K562 (cell line): ENCODE measurements at regions not wholly inside any gene's neighbourhood (a gene's known extent, or its start where the extent isn't known, plus 50 kb on each side); places are given as distances from the start of the nearest gene placed in this dataset.

ENCODE experiments used
- ATAC-seq: fragments of 200-7000 bp; cut with Tn5 transposase; 3 replicates; pipeline ENCODE4 v1.9.1; 2020; ENCODE audit warnings: moderate library complexity
- BruUV-seq: library from RNA; stranded (reverse); fragments of 400-500 nt; replicated peaks from 2 replicates; lab custom pipeline; 2021; lab: Mats Ljungman, UMichigan
- CTCF ChIA-PET: fragments of 300-600 bp; formaldehyde crosslinking; extraction: SDS; loops from one replicate; lab custom pipeline; 2021; ENCODE audit warnings: low intra/inter-chr PET ratio; lab: Yijun Ruan, JAX
- POLR2A ChIA-PET: fragments of 300-600, 350-650 bp; sonication (Branson Sonifier 250); formaldehyde crosslinking; extraction: SDS; loops from one replicate; lab custom pipeline; 2021; ENCODE audit warnings: antibody characterized with exemption, inconsistent platforms; lab: Yijun Ruan, JAX
- DNase-seq, 4 experiments: peaks; one replicate each; pipeline versions ENCODE4 v3.0.0 to v3.0.0-alpha.2; 2011 to 2018; ENCODE audit warnings: low spot score in 3 of 4, mixed read lengths in 3 of 4; ENCODE audit errors: extremely low read depth in 1 of 4
- FAIRE-seq: peaks from 2 replicates; lab custom pipeline; 2011; peaks lifted over from hg19 to GRCh38; lab: Jason Lieb, UNC
- H2AFZ ChIP-seq: 2 replicates; pipeline ENCODE4 v1.6.0; 2011; ENCODE audit warnings: low read depth, low read length, control low read depth, inconsistent platforms
- H3K27ac ChIP-seq: fragments of 200-600 bp; 3 replicates; pipeline ENCODE4 v1.8.0; 2011; ENCODE audit warnings: low read depth, mild to moderate bottlenecking, control low read depth, inconsistent platforms, low read length, moderate library complexity, mixed read lengths; ENCODE audit errors: extremely low read depth
- H3K27me3 ChIP-seq, 2 experiments: fragments of 300-600 bp in 1 of 2; 2 replicates in 1 of 2; 3 replicates in 1 of 2; pipeline versions ENCODE4 v1.6.0 to v1.8.0; 2011; ENCODE audit warnings: inconsistent platforms in 2 of 2, low read length in 2 of 2, mild to moderate bottlenecking in 1 of 2, mixed read lengths in 1 of 2, moderate library complexity in 1 of 2; ENCODE audit not compliant: control insufficient read depth in 2 of 2, insufficient read depth in 2 of 2
- H3K36me3 ChIP-seq: fragments of 300-600 bp; 3 replicates; pipeline ENCODE4 v1.8.0; 2011; ENCODE audit warnings: mild to moderate bottlenecking, low read length, inconsistent platforms; ENCODE audit not compliant: control insufficient read depth, insufficient read depth
- H3K4me1 ChIP-seq, 2 experiments: fragments of 200-600 bp in 1 of 2; replicated peaks in 1 of 2; 2 replicates in 1 of 2; 3 replicates in 1 of 2; pipeline versions ENCODE4 v1.5.1 to v1.8.0; 2011; ENCODE audit warnings: inconsistent platforms in 2 of 2, low read length in 2 of 2, mild to moderate bottlenecking in 1 of 2, mixed read lengths in 1 of 2, moderate library complexity in 1 of 2; ENCODE audit not compliant: control insufficient read depth in 2 of 2, insufficient read depth in 2 of 2
- H3K4me2 ChIP-seq: 2 replicates; pipeline ENCODE4 v1.6.1; 2011; ENCODE audit warnings: low read length, control low read depth, inconsistent platforms, mixed read lengths; ENCODE audit not compliant: insufficient read depth
- H3K4me3 ChIP-seq: fragments of 200-600 bp; sonication (generic), shearing (Covaris generic); 2 replicates; pipeline ENCODE4 v1.5.1; 2016; ENCODE audit warnings: control low read depth, inconsistent platforms
- H3K79me2 ChIP-seq: fragments of 200-600 bp; 3 replicates; pipeline ENCODE4 v1.8.0; 2011; ENCODE audit warnings: low read length, inconsistent platforms; ENCODE audit not compliant: control insufficient read depth, insufficient read depth
- H3K9ac ChIP-seq, 2 experiments: 2 replicates each; pipeline versions ENCODE4 v1.6.0 to v1.6.1; 2011; ENCODE audit warnings: low read depth in 2 of 2, low read length in 2 of 2, control low read depth in 1 of 2, inconsistent platforms in 1 of 2, mild to moderate bottlenecking in 1 of 2, mixed read lengths in 1 of 2; ENCODE audit not compliant: insufficient read depth in 1 of 2
- H3K9me1 ChIP-seq: one replicate; pipeline ENCODE4 v1.6.0; 2011; ENCODE audit warnings: inconsistent platforms, mild to moderate bottlenecking, low read length, moderate library complexity; ENCODE audit not compliant: control insufficient read depth, insufficient read depth
- H3K9me3 ChIP-seq: replicated peaks from 2 replicates; pipeline ENCODE4 v1.5.1; 2011; ENCODE audit warnings: low read depth, low read length, inconsistent platforms; ENCODE audit not compliant: control insufficient read depth, insufficient read depth
- H4K20me1 ChIP-seq: replicated peaks from 2 replicates; pipeline ENCODE4 v1.6.1; 2011; ENCODE audit warnings: low read length, inconsistent platforms, mixed read lengths; ENCODE audit not compliant: control insufficient read depth, insufficient read depth
- BRF2 ChIP-seq: IDR thresholded peaks from 3 replicates; pipeline ENCODE4 v1.6.1; 2011; ENCODE audit warnings: borderline replicate concordance, mild to moderate bottlenecking; ENCODE audit not compliant: insufficient read length, insufficient read depth
- DIDO1 ChIP-seq: fragments of 450-650 bp; IDR thresholded peaks from 2 replicates; pipeline ENCODE4 v1.6.1; 2016; ENCODE audit warnings: low read depth, missing biosample characterization, missing genetic modification characterization
- E4F1 ChIP-seq: fragments of 250-450 bp; sonication (Bioruptor Pico); IDR thresholded peaks from 2 replicates; pipeline ENCODE4 v1.5.0; 2021; ENCODE audit warnings: mild to moderate bottlenecking, borderline replicate concordance
- HDAC6 ChIP-seq: IDR thresholded peaks from 2 replicates; pipeline ENCODE4 v1.6.1; 2012; ENCODE audit warnings: low read depth, mild to moderate bottlenecking, control low read depth, inconsistent platforms, low read length, moderate library complexity
- KDM1A ChIP-seq, 2 experiments: fragments of 450-650 bp; IDR thresholded peaks; 2 replicates each; pipeline ENCODE4 v1.6.1; 2016; ENCODE audit warnings: mild to moderate bottlenecking in 2 of 2
- NFIC ChIP-seq: fragments of 450-650 bp; IDR thresholded peaks from 2 replicates; pipeline ENCODE4 v1.6.1; 2017; ENCODE audit warnings: mild to moderate bottlenecking, inconsistent platforms
- RBM14 ChIP-seq: fragments of 200-400 bp; formaldehyde crosslinking; IDR thresholded peaks from 2 replicates; pipeline ENCODE4 v1.6.1; 2018; ENCODE audit warnings: low read depth, mild to moderate bottlenecking, low read length, moderate library complexity, borderline replicate concordance; ENCODE audit not compliant: insufficient read depth
- SIX5 ChIP-seq, 2 experiments: IDR thresholded peaks; 2 replicates each; pipeline ENCODE4 v1.6.1; 2011; ENCODE audit warnings: low read length in 2 of 2, borderline replicate concordance in 1 of 2, low read depth in 1 of 2, mild to moderate bottlenecking in 1 of 2, moderate library complexity in 1 of 2; ENCODE audit not compliant: insufficient read depth in 1 of 2
- SRSF9 ChIP-seq: fragments of 200-400 bp; formaldehyde crosslinking; IDR thresholded peaks from 2 replicates; pipeline ENCODE4 v1.6.1; 2017; ENCODE audit warnings: low read depth, low read length, borderline replicate concordance
- TEAD2 ChIP-seq: fragments of 450-650 bp; IDR thresholded peaks from 2 replicates; pipeline ENCODE4 v1.6.1; 2016; ENCODE audit warnings: missing genetic modification characterization, control low read depth, missing compliant biosample characterization
- THRAP3 ChIP-seq: fragments of 450-650 bp; IDR thresholded peaks from 2 replicates; pipeline ENCODE4 v1.6.1; 2016; ENCODE audit warnings: mild to moderate bottlenecking, inconsistent platforms, borderline replicate concordance
- USF2 ChIP-seq: sonication (generic); formaldehyde crosslinking; IDR thresholded peaks from 2 replicates; pipeline ENCODE4 v1.5.0; 2020; ENCODE audit warnings: missing genetic modification reagents
- WGBS: fragments of 100-300 bp; shearing (Covaris generic); methylation state at CpG from one replicate; pipeline ENCODE4 v1.1.6; 2016; ENCODE audit warnings: low coverage, mixed read lengths; ENCODE audit not compliant: insufficient coverage; ENCODE audit errors: missing lambda C conversion rate; 5-methylcytosine and 5-hydroxymethylcytosine counted together
- in situ Hi-C: fragments of 300-500 bp; cut with MboI; formaldehyde crosslinking; loops from 4 replicates; pipeline ENCODE4 v1.15.0; 2018; ENCODE audit warnings: inconsistent platforms, mixed read lengths
- intact Hi-C: fragments of 100-400 bp; cut with micrococcal nuclease; formaldehyde crosslinking; loops from 2 replicates; pipeline ENCODE4 v1.14.2; 2022

GRCh38 chr17:45680360-45680759 is 103.8 kb upstream of the CRHR1 start:
- H3K9ac ChIP-seq: no peak overlapping the region
- CTCF ChIA-PET: no interaction called here
- no TSS peak for BruUV-seq
- WGBS: 0% methylated on average over 2 of the region's 2 CpGs
- H3K9me3 ChIP-seq: no peaks in the 10 kb centered on the region
- ATAC-seq: no peak
- peaks cover 14 to 40% of the 10 kb centered on the region in 2 experiments for H3K27me3 ChIP-seq
- no peak overlapping the region for H3K4me2 ChIP-seq
- in situ Hi-C loops (no loop called here), intact Hi-C loops (no loop called here)
- H3K27ac ChIP-seq: no peak overlapping the region
- no peaks in the 10 kb centered on the region for H4K20me1 ChIP-seq
- H2AFZ ChIP-seq: no peak overlapping the region
- no peaks in the 10 kb centered on the region for H3K4me1 ChIP-seq
- no peaks in the 10 kb centered on the region for H3K79me2 ChIP-seq
- no peaks in the 10 kb centered on the region for H3K9me1 ChIP-seq
- DNase-seq: no peak
- POLR2A ChIA-PET: interaction anchor here (1.1 kb wide), 1 partner anchor 12 kb away, joined by 3 read pairs; no protein-coding TSS in a partner anchor
- H3K36me3 ChIP-seq: no peaks in the 10 kb centered on the region
- FAIRE-seq: no peak
- peak; percentile 67 for TF ChIP-seq NFIC
- TF ChIP-seq SIX5 (IDR thresholded peaks at IDR 0.05; ENCODE audit: borderline replicate concordance in 1 of 2, insufficient read depth in 1 of 2, low read depth in 1 of 2, low read length in 2 of 2): no peak
- H3K4me3 ChIP-seq: no peak overlapping the region

GRCh38 chr17:45681706-45682105 is 102.4 kb upstream of the CRHR1 start:
- H3K27me3 ChIP-seq: peaks cover 11 to 34% of the 10 kb centered on the region in 2 experiments
- FAIRE-seq (no peak), DNase-seq (no peak), ATAC-seq (no peak)
- H4K20me1 ChIP-seq: no peaks in the 10 kb centered on the region
- peaks cover 3 to 9% of the 10 kb centered on the region in 2 experiments; a peak in 4 of 5 replicates for H3K4me1 ChIP-seq
- H3K36me3 ChIP-seq: no peaks in the 10 kb centered on the region
- intact Hi-C loops: no loop called here
- in situ Hi-C loops: no loop called here
- no peak overlapping the region for H3K4me2 ChIP-seq
- no peaks in the 10 kb centered on the region for H3K9me1 ChIP-seq
- no peak overlapping the region for H3K9ac ChIP-seq
- WGBS: 9% methylated on average over 9 of the region's 9 CpGs
- no peak overlapping the region for H3K4me3 ChIP-seq
- BruUV-seq: no TSS peak
- ChIA-PET CTCF (no interaction called here), POLR2A (interaction anchor here (0.6 to 2.1 kb wide), 2 partner anchors 14 to 37 kb away, joined by 4 read pairs; no protein-coding TSS in a partner anchor)
- no peaks in the 10 kb centered on the region for H3K79me2 ChIP-seq
- no peaks in the 10 kb centered on the region for H3K9me3 ChIP-seq
- no peak overlapping the region for H3K27ac ChIP-seq
- no peak overlapping the region for H2AFZ ChIP-seq
- TF ChIP-seq HDAC6: no peak
- TF ChIP-seq E4F1 (CRISPR knock-in tag): no peak
- TF ChIP-seq TEAD2 (tag): no peak
- no peak for TF ChIP-seq KDM1A (IDR thresholded peaks at IDR 0.05)
- TF ChIP-seq RBM14: no peak
- no peak for TF ChIP-seq SRSF9
- no peak for TF ChIP-seq USF2 (CRISPR knock-in tag)
- no peak for TF ChIP-seq BRF2
- TF ChIP-seq DIDO1 (tag): no peak
- TF ChIP-seq THRAP3: no peak
